Stimulated activated CD8-positive, alpha-beta memory T cell treated with anti-CD3 and anti-CD28 coated beads, Interleukin-4, amount 100 ng/mL, for 48 hours (primary cell): ENCODE measurements at regions not wholly inside any gene's neighbourhood (a gene's known extent, or its start where the extent isn't known, plus 50 kb on each side); places are given as distances from the start of the nearest gene placed in this dataset.
A peak's percentile ranks its signal among the peaks of the same experiment; 100 is the strongest.
"Not testable (repeated sequence)": the region's sequence is repeated elsewhere in the genome, so short reads cannot be mapped to it uniquely, and the experiment has no call there.

Source experiments
- DNase-seq: peaks from one replicate; pipeline ENCODE4 v3.0.0-alpha.2; 2020

DNA sequence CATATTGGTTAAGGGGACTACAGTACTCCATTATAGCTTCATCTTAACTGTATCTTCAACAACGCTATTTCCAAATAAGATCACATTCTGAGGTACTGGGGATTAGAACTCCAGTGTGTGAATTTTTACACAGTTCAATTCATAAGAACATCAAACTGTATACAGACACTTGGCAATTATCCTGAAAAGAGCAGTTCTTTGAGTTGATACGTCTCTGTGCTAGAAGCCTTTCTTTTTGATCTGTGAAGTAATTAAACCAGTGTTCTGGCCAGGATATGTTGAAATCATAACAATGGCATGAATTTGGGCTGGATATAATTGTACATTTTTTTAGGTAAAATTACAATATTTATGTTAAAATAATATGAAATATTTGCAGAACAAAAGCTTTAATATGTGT, 93.5 kb upstream of the ITPRID2 start:
- no peak for DNase-seq

DNA sequence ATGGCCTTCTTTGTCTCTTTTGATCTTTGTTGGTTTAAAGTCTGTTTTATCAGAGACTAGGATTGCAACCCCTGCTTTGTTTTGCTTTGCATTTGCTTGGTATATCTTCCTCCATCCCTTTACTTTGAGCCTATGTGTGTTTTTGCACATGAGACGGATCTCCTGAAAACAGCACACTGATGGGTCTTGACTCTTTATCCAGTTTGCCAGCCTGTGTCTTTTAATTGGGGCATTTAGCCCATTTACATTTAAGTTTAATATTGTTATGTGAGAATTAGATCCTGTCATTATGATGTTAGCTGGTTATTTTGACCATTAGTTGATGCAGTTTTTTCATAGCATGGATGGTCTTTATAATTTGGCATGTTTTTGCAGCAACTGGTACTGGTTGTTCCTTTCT, 89.2 kb upstream of the ITPRID2 start:
- not testable (repeated sequence) for DNase-seq

DNA sequence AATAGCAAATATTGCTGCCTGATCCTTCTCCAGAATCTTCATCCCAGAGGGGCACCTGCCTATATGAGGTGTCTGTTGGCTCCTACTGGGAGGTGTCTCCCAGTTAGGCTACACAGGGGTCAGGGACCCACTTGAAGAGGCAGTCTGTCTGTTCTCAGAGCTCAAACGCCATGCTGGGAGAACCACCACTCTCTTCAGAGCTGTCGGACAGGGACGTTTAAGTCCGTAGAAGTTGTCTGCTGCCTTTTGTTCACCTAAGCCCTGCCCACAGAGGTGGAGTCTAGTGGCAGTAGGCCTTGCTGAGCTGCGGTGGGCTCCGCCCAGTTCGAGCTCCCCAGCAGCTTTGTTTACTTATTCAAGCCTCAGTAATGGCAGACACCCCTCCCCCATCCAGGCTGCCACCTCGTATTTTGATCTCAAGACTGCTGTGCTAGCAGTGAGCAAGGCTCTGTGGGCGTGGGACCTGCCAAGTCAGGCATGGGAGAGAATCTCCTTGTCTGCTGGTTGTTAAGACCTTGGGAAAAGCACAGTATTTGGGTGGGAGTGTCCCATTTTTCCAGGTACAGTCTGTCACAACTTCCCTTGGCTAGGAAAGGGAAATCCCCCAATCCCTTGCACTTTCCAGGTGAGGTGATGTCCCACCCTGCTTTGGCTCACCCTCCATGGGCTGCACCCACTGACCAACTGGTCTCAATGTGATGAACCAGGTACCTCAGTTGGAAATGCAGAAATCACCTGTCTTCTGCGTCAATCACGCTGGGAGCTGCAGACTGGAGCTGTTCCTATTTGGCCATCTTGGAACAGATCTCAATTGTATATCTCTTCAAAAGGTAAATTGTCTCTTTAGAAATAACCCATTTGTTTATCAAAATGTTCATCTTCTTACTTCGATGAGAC, 87.4 kb upstream of the ITPRID2 start:
- DNase-seq: not testable (repeated sequence)

DNA sequence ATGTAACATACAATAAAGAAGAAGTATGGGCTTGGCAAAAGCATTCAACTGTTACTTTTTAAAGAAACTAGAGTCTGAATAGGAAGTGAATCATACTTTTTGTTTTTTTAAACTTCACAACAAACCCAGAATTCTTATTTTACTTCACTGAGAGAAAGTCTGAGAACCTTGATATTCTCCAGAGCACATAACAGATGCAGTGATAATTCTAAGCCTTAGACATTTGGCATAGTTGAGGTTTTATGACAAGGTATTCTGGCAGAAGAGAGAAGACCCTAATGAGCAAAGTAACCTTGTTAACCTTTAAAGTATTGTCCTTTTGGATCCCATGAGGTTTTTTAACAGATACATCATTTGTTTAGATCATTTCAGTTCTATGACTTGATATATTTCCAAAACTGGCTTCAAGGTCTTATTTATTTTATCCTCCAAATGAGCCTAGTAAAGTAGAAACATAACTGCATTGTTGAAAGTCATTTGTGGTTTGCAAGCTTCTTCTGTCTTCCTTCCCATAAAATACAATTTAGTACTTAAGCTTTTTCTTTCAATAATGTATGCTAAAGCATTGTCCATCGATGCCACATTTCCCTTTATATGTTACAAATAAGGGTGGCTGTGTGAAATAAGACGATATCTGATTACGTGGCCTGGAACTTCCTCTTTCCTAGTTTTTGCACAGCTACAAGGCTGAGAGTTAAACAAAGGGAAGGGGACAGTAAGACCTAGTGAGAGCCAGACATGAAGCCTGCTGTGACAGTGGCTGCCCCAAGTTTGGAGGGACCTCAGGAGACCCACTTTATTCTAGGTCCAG, 86.1 kb upstream of the ITPRID2 start:
- DNase-seq: no peak

DNA sequence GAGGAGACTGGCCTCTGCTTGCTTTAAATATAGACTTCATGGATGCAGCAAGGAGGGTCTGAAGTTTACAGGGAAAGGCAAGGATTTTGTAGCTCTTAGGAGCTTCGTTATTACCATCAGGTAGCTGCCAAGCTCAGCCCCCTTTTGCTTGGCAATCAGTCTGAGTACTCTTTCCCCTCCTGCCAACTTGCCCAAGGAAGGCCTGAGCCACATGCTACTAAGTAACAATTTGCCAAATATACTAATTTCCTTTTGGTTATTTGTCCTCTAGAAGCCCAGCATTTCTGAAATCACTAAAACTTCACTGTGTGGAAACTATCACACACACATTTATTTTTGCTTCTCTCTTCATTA, 85.5 kb upstream of the ITPRID2 start:
- DNase-seq: no peak

DNA sequence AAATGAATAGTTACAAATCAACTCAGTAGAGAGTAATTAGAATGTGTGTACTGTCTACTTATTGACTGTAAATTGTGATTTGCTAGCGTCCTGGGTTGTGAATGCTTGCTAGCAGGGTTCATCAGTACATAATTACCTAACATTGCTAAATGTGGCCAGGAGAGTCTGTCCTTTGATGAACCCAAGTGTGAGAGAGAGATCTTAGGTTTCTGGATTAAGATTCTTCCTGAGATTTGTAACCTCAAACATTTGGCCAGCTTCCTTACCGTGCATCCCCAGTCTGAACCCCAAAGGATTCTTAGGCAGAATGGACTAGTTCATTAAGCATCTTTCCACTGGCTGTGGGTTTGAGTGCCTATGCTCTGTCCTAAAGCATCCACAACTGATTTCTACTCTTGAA, 84.0 kb upstream of the ITPRID2 start:
- DNase-seq: no peak

DNA sequence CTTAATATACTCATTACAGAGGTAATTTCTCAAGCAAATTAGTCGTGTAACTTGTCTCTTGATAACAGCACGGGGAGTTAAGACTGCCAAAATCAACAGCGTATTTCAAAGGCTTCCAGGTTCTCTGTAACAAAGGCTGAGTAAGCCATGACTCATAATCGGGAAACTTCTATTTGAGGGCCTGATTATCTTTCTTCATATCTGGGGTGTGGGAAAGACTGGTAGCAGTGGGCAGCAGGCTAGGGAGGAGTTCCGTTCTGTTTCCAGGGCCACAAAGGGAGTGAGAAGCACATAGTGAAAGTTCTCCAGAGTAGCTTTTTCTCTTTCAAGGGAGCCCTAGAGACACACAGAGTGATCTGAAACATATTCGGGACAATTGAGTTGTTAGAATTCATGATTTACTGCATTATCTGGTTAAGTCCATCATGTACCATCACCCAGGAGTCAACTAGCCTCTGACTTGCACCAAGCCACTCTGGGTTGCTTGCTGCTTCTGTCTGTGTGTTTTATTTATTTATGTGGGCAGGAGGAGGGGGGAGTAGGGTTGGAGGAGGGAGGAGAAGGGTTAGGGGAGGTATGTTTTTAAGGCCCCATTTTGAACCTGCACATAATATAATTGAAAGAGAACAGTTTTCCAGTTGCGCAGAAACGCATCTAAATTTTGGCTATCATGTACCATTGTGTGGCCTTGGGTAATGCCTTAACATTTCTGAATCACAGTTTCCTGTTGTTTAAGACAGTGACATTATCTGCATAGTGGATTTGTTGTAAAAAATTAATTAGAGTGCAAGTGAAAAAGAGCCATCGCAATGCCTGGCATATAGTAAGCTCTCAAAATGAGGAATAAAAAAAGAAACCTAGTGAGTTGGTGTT, 80.5 kb upstream of the ITPRID2 start:
- peak; percentile 28 for DNase-seq

DNA sequence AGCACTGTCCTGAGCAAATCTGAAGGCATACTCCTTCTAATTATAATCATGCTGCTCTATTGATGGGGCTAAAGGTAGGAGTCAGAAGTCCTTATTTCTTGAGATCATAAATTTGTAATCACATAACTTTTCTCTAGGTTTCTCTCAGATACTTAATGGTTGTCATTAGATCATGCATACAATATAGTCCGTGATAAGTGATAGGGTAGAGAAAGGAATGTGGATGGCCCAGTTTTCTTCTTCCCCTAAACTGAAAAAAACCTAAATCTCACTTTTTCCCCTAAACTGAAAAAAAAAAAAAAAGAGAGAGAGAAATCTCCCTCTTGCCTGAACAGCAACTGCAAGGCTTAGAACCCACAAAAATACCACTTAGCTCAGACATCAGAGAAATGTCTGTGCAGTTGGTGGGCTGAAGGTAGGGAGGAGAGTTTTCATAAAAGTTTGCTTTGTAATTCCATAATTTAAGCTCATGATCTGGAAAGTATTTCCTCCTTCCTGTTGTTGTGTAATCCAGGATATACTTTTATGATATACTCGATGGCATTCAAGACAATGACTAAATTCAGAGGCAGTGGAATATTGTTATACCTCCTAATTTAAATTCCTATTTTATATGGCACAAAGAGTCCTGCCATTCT, 79.3 kb upstream of the ITPRID2 start:
- DNase-seq: no peak

DNA sequence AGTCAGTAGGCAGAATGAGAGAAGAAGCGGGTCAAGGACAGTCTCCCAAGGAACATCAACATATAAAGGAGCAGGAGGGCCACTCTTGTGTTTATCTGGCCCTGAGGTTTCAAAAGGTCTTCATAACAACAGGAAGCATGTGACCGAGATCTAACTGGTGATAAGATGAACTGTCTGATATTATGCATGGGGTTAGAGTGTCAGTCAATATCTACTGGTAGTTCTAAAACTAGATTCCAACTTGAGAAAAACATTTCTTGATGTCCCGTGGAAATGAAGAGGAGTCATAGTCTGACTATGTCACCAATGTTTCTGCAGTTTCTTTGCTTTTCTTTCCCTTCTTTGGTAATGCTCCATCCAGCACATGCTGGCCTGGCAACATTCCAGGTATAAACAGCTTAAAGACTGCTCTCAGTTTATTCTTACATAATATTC, 77.5 kb upstream of the ITPRID2 start:
- DNase-seq: no peak

DNA sequence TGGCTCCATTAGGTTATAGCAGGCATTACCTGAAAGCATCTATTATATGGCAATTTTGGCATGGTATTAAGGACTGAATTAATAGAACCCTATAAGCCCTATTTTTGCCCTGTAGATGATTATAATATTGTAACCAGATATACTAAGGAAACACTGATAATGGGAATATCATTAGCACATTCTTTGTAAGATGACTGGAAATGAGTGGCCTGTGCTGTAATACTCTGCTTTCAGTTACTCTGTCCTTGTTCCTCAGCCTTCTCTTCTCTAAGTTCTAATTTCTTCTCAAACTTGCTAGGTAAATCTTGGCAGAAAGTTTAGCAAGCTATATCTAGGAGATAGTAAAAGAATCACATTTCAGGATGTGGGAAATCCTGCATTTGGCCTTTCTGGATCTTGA, 74.0 kb upstream of the ITPRID2 start:
- no peak for DNase-seq

DNA sequence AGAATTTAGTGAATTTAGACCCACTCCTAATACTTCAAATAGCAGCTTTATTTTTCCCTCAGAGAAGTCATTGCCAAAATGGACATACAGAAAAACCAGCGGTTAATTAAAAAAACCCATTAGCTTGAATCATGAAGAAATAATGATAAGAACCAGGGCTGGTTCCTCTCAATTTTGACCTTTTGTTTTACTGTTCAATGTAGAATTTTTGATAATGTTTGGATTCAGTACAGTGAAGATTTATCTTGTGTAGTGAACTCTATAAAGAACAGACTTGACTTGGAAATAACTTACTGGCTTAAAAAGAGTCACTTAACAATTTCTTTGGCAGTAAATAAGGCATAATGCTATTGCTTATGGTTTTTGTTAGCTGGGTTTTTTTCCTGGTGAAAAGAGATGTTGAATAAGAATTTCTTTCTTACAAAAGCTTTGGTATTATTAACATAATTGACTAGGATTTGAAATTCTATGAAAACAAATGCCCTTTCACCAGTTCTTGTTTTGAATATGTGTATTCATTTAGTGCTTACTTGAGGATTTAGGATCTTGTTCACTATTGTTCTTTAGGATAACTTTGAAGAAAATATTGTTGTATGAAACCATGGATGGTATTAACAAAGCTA, 73.4 kb upstream of the ITPRID2 start:
- no peak for DNase-seq

DNA sequence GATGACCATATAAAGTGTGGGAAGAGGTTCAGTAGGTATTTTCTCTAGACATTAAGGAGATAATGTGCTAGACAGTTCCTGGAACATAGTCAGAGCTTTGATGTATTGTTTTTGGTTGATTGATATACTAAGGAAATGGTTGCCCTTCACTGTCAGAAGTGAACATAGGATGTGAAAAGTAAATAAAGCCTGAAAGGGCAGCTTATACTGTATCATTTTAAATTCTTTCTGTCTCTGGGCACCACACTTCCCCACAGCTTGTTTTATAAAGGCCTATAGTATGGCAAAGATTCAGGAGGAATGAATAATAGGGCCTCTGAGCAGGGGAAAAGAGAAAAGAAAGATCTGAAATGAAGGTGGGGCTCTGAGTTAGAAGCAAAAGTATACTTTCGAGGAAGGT, 72.7 kb upstream of the ITPRID2 start:
- DNase-seq: no peak

DNA sequence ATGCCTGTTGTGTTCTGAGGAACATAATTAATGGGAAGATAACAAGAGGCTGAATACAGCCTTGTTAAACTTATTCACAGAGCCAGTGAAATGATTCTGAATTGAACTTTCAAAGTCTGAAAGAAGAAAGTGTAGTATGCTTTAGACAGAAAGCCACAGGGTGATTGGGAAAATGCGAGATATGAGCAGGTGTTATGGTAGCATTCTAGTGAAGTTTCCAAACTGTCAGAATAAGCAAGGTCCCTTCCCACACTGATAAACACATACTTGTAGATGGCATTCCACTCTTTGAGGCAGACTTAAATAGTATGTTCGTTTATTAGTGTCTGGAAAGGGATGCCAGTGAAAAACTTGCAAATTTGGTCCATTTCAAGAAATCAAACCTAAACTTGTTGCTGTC, 70.5 kb upstream of the ITPRID2 start:
- no peak for DNase-seq

DNA sequence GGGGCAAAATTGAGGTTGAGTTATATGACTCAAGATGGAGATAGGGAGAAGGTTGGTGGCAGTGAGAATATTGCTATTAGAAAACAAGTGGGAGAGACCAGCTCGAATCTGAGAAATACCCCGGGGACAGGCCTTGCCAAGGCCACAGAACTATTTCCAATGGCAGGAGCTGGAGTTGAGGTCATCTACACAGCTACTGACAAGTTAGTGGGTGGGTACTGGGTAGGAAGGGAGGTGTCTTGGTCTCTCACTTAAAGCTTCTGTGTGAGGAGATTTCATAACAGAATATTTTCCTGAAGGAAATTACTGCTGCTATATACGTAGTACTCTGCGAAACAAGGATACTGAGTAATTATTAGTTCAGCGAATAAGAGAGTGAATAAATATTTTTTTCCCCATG, 69.4 kb upstream of the ITPRID2 start:
- DNase-seq: no peak

DNA sequence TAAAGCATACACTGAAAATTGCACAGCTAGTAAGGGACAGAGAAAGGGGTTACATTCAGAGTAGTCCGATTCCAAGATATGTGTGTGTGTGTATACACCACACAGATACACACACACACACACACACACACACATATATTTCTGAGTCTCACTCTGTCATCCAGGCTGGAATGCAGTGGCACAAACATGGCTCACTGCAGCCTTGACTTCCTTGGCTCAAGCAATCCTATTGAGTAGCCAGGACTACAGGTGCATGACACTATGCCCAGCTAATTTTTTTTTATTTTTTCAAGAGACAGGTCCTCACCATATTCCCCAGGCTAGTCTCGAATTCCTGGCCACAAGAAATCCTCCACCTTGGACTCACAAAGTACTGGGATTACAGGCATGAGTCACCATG, 68.1 kb upstream of the ITPRID2 start:
- no peak for DNase-seq

DNA sequence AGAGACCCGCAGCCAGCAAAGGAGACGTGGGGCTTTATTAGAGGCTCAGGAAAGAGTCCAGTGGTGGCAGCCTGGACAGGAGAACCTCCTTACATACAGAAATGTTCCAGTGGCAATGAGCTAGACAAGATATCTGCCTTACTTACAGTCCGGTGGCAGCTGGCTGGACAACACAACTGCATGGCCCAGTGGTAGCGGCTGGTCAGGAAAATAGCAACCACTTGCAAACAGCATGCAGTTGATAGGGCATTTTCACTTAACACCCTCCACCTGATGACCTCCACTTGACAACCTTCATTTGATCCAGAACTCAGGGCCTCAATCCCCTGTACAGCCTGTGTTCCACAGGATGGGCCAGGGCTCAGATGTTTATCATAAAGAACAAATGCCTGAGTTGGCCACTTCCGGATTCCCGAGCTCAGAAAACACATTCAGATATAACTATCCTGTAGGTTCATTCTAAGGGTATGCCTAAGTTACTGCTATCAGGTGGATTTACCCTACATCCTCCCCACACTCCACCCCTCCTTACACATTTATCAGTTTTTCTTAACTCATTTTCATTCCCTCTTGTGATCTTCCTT, 63.3 kb upstream of the ITPRID2 start:
- no peak for DNase-seq

DNA sequence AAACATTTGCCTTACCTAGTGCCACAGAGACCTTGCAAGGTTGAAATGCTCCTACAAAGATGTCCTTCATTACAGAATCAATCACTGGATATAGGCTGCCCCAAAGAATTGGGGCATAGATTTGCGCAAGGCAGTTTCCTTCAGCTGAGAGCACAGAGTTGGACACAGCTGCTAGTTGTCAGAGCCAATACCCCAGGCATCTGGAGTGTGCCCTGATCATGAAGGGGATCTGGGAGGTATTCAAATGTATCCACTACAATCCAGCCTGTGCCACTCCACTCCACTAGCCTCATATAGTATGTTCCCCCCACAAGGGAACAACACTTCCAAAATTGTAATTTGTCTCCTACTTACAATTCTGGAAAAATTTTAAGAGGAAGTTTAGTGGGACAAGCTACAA, 62.3 kb upstream of the ITPRID2 start:
- DNase-seq: no peak

DNA sequence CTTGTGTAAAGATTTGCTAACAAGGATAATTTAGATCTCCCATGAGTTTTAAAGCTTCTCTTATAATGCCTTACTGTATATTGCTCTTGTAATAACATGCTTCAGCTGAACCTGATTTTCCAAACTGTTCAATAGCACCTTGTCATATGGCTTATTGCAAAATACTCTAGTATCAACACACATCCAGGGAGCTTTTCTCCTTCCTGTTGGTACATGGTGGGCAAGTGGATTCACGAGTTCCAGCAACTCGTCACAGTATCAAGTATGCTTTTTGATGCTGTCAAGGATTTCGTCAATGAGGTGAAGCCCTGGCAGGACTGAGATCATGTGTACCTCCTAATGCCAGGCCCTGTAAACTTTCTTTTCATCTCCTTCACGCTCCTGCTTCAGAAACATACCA, 59.5 kb upstream of the ITPRID2 start:
- DNase-seq: no peak

DNA sequence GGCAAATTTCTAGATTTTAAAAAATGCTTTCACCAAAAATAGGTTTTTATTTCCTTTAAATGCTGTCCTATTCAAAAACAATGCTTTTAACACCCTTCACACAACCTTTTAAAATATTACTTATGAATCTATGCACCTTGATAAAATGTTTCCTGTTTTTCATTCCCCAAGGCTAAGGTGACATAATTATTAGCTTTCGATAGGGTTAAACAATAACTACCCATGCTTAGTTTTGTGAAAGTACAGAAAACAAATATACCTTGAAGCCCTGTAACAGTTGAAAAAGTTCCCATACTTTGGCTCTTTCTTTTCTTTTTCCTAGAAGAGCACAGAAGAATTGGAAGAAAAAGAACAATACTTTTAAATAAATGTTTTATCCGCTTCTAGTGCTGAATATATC, 54.9 kb upstream of the ITPRID2 start:
- no peak for DNase-seq

DNA sequence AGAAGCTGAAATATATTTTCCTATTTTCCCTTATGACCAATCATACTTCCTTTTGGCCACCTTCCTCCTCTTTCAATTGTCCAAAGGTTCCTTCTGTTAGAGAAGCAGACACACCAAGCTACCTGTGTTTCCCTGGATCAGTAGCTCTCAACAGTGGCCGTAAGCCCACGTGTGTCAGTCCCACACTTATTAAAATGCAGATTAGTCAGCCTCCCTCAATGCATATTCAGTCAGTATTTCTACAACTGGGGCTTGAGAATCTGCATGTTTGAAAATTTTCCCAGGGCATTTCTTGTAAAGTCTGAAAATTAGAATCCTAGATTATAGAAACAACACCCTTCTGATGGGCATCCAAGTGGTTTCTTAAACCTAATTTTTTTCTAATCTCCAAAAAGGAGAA, 54.0 kb upstream of the ITPRID2 start:
- DNase-seq: no peak

DNA sequence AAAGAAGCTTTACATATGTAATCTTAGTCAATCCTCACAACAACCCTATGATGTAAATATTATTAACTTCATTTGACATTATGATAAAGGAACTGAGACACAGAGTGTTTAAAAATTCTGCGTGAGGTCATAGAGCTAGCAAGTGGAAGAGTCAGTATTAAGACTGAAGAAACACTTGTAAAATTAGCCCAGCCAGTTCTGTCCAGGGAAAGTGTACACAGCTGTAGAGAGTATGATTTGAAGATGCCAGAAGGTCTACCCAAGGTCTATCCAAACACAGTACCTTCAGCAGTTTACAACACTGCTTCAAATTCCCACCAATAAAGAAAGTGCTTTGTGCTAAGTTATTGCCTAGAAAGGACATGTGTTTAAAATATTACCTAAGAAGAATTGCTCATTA, 51.7 kb upstream of the ITPRID2 start:
- no peak for DNase-seq

DNA sequence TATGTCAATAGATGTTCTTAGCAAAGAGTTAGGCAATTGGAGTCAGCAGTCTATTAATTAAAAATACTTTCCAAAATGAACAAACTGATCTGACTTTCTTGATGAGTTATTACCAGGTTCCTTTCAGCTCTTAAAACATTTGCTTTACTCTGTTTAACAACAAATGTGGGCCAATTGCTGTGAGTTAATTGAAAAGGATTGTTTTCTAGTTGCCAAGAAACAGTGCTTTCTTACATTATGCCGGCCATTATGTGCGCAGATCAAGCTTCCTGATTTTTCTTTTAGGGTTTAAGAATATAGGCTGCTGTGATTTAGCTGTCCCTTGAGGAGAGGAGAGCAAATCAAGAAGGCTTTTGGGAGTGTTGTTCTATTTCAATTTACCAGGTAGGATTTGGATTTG, 50.5 kb upstream of the ITPRID2 start:
- DNase-seq: no peak
